NCI-H82 treated with DMSO at 0.1 percent for 48 hours (cell line): ENCODE measurements at regions not wholly inside any gene's neighbourhood (a gene's known extent, or its start where the extent isn't known, plus 50 kb on each side); places are given as distances from the start of the nearest gene placed in this dataset.
"Not testable (repeated sequence)": the region's sequence is repeated elsewhere in the genome, so short reads cannot be mapped to it uniquely, and the experiment has no call there.

Experiments used
- DNase-seq: peaks from one replicate; lab custom pipeline; 2025; ENCODE audit not compliant: unreplicated experiment; lab: John Stamatoyannopoulos, UW

DNA sequence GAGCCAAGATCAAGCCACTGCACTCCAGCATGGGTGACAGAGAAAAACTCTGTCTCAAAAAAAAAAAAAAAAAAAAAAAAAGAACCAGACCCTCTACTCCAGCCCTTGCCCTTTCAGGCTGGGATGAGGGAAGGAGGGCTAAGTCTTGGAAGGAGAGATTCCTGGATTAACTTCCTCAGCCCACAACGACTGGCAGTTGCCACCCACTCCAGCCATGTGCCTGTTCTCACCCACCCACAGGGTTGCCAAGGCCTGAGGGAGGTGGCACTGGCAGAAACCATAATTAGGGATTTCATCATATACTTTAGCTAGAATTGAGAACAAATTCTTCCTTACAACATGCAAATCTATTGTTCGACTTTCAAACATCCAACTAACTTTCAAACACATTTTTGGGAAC lies 87.8 kb upstream of the SLC30A5 start:
- DNase-seq = no peak

DNA sequence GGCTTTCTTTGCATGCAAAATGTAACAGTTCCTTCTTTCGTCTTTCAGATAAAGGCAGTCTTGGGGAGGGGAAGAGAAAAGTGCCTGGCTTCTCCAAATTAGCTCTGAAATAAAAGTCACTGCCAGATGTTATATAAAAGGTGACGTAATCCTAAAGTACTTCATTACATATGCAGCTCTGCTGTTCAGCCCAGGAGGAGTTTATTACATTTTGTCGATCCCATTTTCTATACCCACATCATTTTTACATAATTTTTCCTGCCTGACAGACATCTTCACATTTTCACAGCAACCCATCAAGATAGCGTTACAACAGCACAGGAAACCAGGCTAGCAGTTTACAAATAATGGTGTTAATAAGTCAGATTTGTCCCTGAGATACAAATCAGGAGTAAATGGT lies 86.7 kb upstream of the SLC30A5 start:
- DNase-seq = no peak

DNA sequence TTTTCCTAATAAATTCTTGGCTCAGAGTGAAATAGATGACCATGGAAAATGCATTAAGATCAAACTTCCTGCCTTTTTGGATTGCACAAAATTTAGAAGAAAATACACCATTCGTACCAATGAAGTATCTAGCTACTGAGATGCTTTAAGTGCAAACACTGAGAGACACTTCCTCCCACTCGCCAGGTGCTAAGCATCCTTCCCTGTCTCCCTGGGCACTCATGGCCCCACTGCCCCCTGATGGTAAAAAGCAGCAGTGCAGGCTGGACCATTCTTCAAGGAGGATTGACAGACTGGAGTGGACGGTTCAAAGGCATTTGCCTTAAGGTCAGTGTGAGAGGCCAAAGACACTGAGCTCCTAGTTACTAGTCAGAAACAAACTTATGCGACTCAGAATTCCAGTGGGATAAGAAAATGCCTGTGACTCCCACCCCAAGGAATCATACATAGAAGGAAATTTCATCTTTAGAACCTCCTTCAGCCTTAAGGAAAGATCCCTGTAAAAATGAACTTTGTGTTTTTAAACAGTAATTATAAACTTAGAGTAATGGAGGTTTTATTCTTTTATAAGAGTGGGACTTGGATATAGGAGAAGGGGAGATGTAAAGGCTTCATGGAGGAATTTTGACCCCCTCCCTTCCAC lies 86.0 kb upstream of the SLC30A5 start:
- DNase-seq = peak; percentile 4

GRCh38 chr5:69010476-69010875 lies 83.3 kb upstream of the SLC30A5 start:
- DNase-seq = no peak

GRCh38 chr5:69011910-69012309 lies 81.9 kb upstream of the SLC30A5 start:
- no peak for DNase-seq

DNA sequence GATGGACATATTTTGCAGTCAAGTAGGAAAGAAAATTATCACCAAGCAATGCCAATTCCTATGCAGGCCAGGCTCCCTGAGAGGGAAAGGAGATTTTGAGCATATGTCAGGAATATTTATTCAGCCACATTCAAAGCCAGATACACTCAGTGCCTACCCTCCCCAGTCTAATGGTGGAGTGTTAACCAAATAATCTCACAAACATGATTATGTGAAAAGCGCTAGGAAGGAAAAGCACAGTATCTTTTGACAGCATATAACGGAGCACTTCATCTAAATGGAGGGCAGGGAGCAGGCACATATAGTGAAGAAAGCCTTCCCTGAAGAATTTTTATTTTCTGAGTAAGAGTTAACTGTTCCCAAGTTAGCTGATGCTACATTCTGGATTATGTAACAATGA lies 80.3 kb upstream of the SLC30A5 start:
- no peak for DNase-seq

DNA sequence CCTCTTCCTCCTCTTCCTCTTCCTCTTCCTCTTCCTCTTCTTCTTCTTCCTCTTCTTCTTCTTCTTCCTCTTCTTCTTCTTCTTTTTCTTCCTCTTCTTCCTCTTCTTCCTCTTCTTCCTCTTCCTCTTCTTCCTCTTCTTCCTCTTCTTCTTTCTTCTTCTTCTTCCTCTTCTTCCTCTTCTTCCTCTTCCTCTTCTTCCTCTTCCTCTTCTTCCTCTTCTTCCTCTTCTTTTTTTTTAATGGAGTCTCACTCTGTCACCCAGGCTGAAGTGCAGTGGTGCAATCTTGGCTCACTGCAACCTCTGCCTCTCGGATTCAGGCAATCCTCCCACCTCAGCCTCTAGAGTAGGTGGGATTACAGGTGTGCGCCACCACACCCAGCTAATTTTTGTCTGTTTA lies 79.8 kb upstream of the SLC30A5 start:
- DNase-seq = not testable (repeated sequence)

GRCh38 chr5:69019668-69020375 lies 74.0 kb upstream of the SLC30A5 start:
- DNase-seq = no peak

DNA sequence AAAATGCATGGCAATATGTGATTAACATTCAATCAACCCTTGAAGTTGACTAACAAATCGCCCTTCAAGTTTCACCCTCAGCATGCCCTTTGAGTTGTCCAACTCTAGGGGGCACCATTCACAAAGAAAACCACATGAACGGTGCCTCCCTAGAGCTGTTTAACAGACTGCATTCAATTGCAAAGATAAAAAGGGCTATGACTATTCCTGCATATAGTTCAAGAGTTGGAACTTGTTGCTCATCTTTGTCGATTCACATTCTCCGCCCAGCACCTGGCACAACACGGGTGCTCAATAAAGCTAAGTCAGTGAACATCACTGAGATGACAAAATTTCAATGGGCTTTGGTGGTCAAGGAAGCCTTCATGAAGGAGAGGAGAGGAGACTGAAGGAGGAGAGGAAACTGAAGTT lies 69.6 kb upstream of the SLC30A5 start:
- DNase-seq = no peak

GRCh38 chr5:69029292-69029691 lies 64.5 kb upstream of the SLC30A5 start:
- DNase-seq = no peak

- DNase-seq = no peak
These were observed 63.3 kb upstream of the SLC30A5 start for GRCh38 chr5:69030358-69031062.

DNA sequence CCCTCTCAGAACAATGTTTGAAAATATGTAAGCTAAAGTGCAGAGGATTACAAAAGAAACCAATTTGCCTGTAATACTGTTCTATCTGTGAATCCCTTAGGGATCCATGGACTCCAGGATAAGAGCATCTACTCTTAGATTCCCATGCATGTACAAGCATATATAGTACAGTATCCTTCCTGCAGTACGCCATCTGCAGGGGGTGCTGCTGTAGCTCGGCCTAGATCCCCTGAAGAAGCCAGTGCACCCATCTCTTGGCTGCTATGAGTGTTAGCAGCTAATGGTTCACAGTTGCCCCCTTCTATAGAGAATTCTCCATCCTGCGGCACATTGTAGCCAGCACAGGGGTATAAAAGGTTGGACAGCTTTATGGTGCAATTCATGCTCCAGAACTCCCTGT lies 61.8 kb upstream of the SLC30A5 start:
- DNase-seq = no peak

DNA sequence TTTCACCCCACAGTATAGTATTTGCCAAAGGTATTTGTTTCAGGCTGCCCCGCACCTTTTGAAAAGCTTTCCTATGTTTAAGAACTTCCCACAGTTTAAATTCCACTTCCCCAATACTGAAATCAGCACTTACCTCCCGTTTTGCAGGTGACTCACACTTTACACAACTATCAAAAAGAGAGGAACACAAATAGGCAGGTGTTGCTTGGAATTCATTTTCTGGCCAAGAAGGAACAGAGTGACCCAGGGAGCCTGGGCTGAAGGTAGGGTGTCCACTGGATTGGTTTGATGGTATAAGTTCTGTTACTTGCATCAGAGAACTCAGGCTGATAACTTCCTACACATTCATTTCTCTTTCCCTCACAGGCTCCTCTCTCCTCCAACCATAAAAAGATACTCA lies 60.1 kb upstream of the SLC30A5 start:
- DNase-seq = no peak

DNA sequence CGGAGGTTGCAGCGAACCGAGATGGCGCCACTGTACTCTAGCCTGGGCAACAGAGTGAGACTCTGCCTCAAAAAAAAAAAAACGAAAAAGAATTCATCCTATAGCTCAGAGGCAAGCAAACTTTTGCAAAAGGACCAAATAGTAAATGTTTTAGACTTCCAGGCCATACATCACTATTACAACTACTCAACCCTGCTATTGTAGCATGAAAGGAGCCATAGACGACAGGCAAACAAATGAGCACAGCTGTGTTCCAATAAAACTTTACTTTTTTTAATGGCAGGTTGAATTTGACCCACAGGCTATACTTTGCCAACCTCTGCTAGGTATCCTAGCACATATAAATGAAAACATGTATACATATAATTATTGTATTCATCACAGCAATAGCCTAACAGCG lies 58.9 kb upstream of the SLC30A5 start:
- no peak for DNase-seq

GRCh38 chr5:69035665-69036064 lies 58.1 kb upstream of the SLC30A5 start:
- DNase-seq = no peak

- DNase-seq = no peak
These were observed 55.3 kb upstream of the SLC30A5 start for GRCh38 chr5:69038539-69038938.

DNA sequence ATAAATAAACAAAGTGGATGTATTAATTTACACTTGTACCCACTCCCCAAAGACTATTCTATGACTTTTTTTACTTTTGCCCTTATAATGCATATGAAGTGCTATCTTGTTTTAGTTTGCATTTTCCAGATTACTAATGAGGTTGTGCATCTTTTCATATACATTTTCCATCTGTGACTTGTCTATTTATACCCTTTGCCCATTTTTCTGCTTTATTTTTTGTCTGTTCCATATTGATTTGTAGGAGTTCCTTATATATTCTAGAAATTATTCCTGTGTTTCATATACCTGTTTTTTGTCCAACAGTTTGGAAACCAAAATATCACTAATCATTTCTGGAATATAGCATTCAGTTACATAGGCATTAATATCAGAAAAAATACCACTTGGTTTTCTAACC lies 54.0 kb upstream of the SLC30A5 start:
- DNase-seq = no peak

GRCh38 chr5:69042500-69042899 lies 51.3 kb upstream of the SLC30A5 start:
- DNase-seq = no peak

GRCh38 chr5:69042915-69043654 lies 50.7 kb upstream of the SLC30A5 start:
- DNase-seq = peak; percentile 55

DNA sequence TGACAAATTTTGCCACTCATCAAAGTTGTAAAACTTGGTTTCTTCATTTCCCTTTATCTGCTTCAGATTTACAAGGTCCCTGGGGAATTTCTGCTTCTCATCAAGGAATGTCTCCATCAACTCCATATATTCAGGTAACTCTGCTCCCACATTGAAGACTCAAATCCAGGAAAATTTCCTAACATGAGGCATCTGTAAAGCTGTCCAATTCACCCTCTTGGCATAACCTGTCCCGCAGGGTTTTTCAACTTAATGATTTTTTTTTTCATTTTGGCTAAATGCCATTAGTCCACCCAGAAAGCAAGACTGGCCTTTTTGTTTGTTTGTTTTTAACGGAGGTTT lies 50.2 kb upstream of the SLC30A5 start:
- no peak for DNase-seq
